Trophoblast cell (in vitro differentiated cells and primary cell): ENCODE measurements at regions not wholly inside any gene's neighbourhood (a gene's known extent, or its start where the extent isn't known, plus 50 kb on each side); places are given as distances from the start of the nearest gene placed in this dataset.

Experiments used
- DNase-seq, 2 donors: peaks; one replicate each; pipeline ENCODE4 v3.0.0-alpha.2; 2016
- H2AFZ ChIP-seq: 2 replicates; pipeline ENCODE4 v1.6.1; 2013; ENCODE audit warnings: low read length, moderate library complexity, mild to moderate bottlenecking; ENCODE audit not compliant: insufficient read depth, poor library complexity
- H2AK5ac ChIP-seq: 2 replicates; pipeline ENCODE4 v1.6.1; 2013; ENCODE audit warnings: mild to moderate bottlenecking, low read length
- H2BK120ac ChIP-seq: 2 replicates; pipeline ENCODE4 v1.6.1; 2013; ENCODE audit warnings: low read length, mild to moderate bottlenecking, moderate library complexity; ENCODE audit not compliant: insufficient read depth, poor library complexity
- H2BK12ac ChIP-seq: 2 replicates; pipeline ENCODE4 v1.6.1; 2013; ENCODE audit warnings: mild to moderate bottlenecking, low read length, moderate library complexity
- H2BK5ac ChIP-seq: 2 replicates; pipeline ENCODE4 v1.6.1; 2013; ENCODE audit warnings: low read length, low read depth, moderate library complexity, mild to moderate bottlenecking; ENCODE audit not compliant: poor library complexity
- H3K14ac ChIP-seq: 2 replicates; pipeline ENCODE4 v1.6.1; 2013; ENCODE audit warnings: mild to moderate bottlenecking, low read length
- H3K18ac ChIP-seq: 2 replicates; pipeline ENCODE4 v1.6.1; 2013; ENCODE audit warnings: mild to moderate bottlenecking, low read length
- H3K23ac ChIP-seq: 2 replicates; pipeline ENCODE4 v1.6.1; 2013; ENCODE audit warnings: low read length
- H3K27ac ChIP-seq: 2 replicates; pipeline ENCODE4 v1.5.1; 2013; ENCODE audit warnings: low read depth, mild to moderate bottlenecking, inconsistent platforms, low read length, moderate library complexity
- H3K27me3 ChIP-seq: 2 replicates; pipeline ENCODE4 v1.6.1; 2013; ENCODE audit warnings: inconsistent platforms, mild to moderate bottlenecking, low read length, moderate library complexity; ENCODE audit not compliant: insufficient read depth
- H3K36me3 ChIP-seq, 2 experiments: 1 replicate in 1 of 2; 2 replicates in 1 of 2; pipeline ENCODE4 v1.6.1; 2013; ENCODE audit warnings: low read length in 2 of 2, mild to moderate bottlenecking in 2 of 2, moderate library complexity in 1 of 2; ENCODE audit not compliant: insufficient read depth in 2 of 2, control insufficient read depth in 1 of 2
- H3K4ac ChIP-seq: 2 replicates; pipeline ENCODE4 v1.6.1; 2013; ENCODE audit warnings: low read depth, mild to moderate bottlenecking, low read length, moderate library complexity
- H3K4me1 ChIP-seq, 2 experiments: 1 replicate in 1 of 2; 2 replicates in 1 of 2; pipeline ENCODE4 v1.6.1; 2013; ENCODE audit warnings: low read length in 2 of 2, mild to moderate bottlenecking in 2 of 2, moderate library complexity in 1 of 2; ENCODE audit not compliant: insufficient read depth in 2 of 2, control insufficient read depth in 1 of 2
- H3K4me2 ChIP-seq: 2 replicates; pipeline ENCODE4 v1.6.1; 2013; ENCODE audit warnings: inconsistent platforms, mild to moderate bottlenecking, low read length, moderate library complexity
- H3K4me3 ChIP-seq: 2 replicates; pipeline ENCODE4 v1.5.1; 2013; ENCODE audit warnings: mild to moderate bottlenecking, low read depth, low read length, inconsistent platforms
- H3K79me1 ChIP-seq: one replicate; pipeline ENCODE4 v1.6.1; 2013; ENCODE audit warnings: low read length
- H3K79me2 ChIP-seq: 2 replicates; pipeline ENCODE4 v1.6.1; 2013; ENCODE audit warnings: low read length, mild to moderate bottlenecking; ENCODE audit not compliant: control insufficient read depth, insufficient read depth, poor library complexity
- H3K9ac ChIP-seq: 2 replicates; pipeline ENCODE4 v1.6.1; 2013; ENCODE audit warnings: mild to moderate bottlenecking, low read length
- H3K9me3 ChIP-seq: 2 replicates; pipeline ENCODE4 v1.6.1; 2013; ENCODE audit warnings: low read depth, mild to moderate bottlenecking, control low read depth, inconsistent platforms, low read length; ENCODE audit not compliant: insufficient read depth
- H4K12ac ChIP-seq: 2 replicates; pipeline ENCODE4 v1.6.1; 2013; ENCODE audit warnings: low read depth, mild to moderate bottlenecking, low read length, moderate library complexity
- H4K8ac ChIP-seq: 2 replicates; pipeline ENCODE4 v1.6.1; 2013; ENCODE audit warnings: low read depth, mild to moderate bottlenecking, low read length, moderate library complexity
- H4K91ac ChIP-seq: one replicate; pipeline ENCODE4 v1.6.1; 2013; ENCODE audit warnings: low read depth, mild to moderate bottlenecking, low read length, moderate library complexity
- WGBS: extraction: QIAGEN DNeasy Blood & Tissue Kit; methylation state at CpG from one replicate; pipeline ENCODE4 v1.1.7; 2013; ENCODE audit warnings: missing lambda C conversion rate; ENCODE audit not compliant: insufficient read length, insufficient coverage; ENCODE audit errors: extremely low coverage; 5-methylcytosine and 5-hydroxymethylcytosine counted together

GRCh38 chr14:54314365-54315104 lies 82.3 kb upstream of the CDKN3 start:
- H3K4me3 ChIP-seq: no peak overlapping the region
- no peaks in the 10 kb centered on the region for H3K79me2 ChIP-seq
- H2BK120ac ChIP-seq: no peak overlapping the region
- no peak overlapping the region for H4K12ac ChIP-seq
- H3K4ac ChIP-seq: no peak overlapping the region
- no peaks in the 10 kb centered on the region for H3K79me1 ChIP-seq
- no peak overlapping the region for H3K4me2 ChIP-seq
- H3K18ac ChIP-seq: no peak overlapping the region
- H3K4me1 ChIP-seq: peaks cover 2 to 8% of the 10 kb centered on the region in 2 experiments
- no peak overlapping the region for H3K14ac ChIP-seq
- no peak overlapping the region for H2BK12ac ChIP-seq
- no CpG with 5 or more reads among the region's 11 CpGs for WGBS
- no peaks in the 10 kb centered on the region for H3K9me3 ChIP-seq
- H2BK5ac ChIP-seq: no peak overlapping the region
- H2AFZ ChIP-seq: no peak overlapping the region
- no peak overlapping the region for H3K23ac ChIP-seq
- no peaks in the 10 kb centered on the region for H3K36me3 ChIP-seq
- no peak overlapping the region for H4K8ac ChIP-seq
- no peak overlapping the region for H3K27ac ChIP-seq
- H2AK5ac ChIP-seq: no peak overlapping the region
- no peak overlapping the region for H3K9ac ChIP-seq
- DNase-seq: no peak
- no peak overlapping the region for H4K91ac ChIP-seq
- no peaks in the 10 kb centered on the region for H3K27me3 ChIP-seq

DNA sequence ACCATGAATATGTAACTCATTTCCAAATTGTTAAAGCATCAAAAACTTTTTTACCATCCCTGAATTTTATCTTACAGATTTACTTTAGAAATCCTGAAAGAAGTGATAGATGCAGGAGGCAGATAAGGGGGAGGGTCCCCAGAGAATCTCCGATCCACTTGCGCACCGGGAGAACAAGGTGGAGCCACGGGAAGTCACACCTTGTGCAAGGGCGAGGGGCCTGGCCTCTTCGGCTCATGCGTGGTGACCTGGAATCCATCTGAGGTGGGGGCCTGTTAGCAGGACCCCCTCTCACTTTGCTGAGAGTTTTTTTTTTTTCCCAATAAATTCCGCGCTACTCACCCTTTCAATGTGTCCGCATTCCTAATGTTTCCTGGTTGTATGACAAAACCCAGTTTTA lies 80.2 kb upstream of the CDKN3 start:
- H3K4me2 ChIP-seq: no peak overlapping the region
- H4K8ac ChIP-seq: no peak overlapping the region
- H3K36me3 ChIP-seq: no peaks in the 10 kb centered on the region
- no CpG with 5 or more reads among the region's 10 CpGs for WGBS
- peaks cover 2 to 3% of the 10 kb centered on the region in 2 experiments for H3K4me1 ChIP-seq
- no peak for DNase-seq
- H3K79me1 ChIP-seq: no peaks in the 10 kb centered on the region
- H3K23ac ChIP-seq: no peak overlapping the region
- H4K91ac ChIP-seq: no peak overlapping the region
- no peak overlapping the region for H4K12ac ChIP-seq
- no peak overlapping the region for H3K4me3 ChIP-seq
- no peak overlapping the region for H3K9ac ChIP-seq
- H2BK5ac ChIP-seq: no peak overlapping the region
- no peak overlapping the region for H3K18ac ChIP-seq
- H2BK120ac ChIP-seq: no peak overlapping the region
- no peaks in the 10 kb centered on the region for H3K9me3 ChIP-seq
- H3K4ac ChIP-seq: no peak overlapping the region
- H3K79me2 ChIP-seq: no peaks in the 10 kb centered on the region
- no peak overlapping the region for H2AFZ ChIP-seq
- no peak overlapping the region for H3K27ac ChIP-seq
- no peak overlapping the region for H2AK5ac ChIP-seq
- H3K14ac ChIP-seq: no peak overlapping the region
- no peak overlapping the region for H2BK12ac ChIP-seq
- no peaks in the 10 kb centered on the region for H3K27me3 ChIP-seq

GRCh38 chr14:54317391-54317790 lies 79.4 kb upstream of the CDKN3 start:
- Histone ChIP-seq H3K79me1 (no peaks in the 10 kb centered on the region), H2BK12ac (no peak overlapping the region), H3K4me3 (no peak overlapping the region), H3K36me3 (no peaks in the 10 kb centered on the region), H2BK120ac (no peak overlapping the region), H3K4me1 (peaks cover under 1 to 5% of the 10 kb centered on the region in 2 experiments), H3K4me2 (no peak overlapping the region), H3K9ac (no peak overlapping the region), H2AFZ (no peak overlapping the region), H4K8ac (no peak overlapping the region), H3K27me3 (no peaks in the 10 kb centered on the region), H3K9me3 (no peaks in the 10 kb centered on the region), H3K4ac (no peak overlapping the region), H2BK5ac (no peak overlapping the region), H4K91ac (no peak overlapping the region), H3K18ac (no peak overlapping the region), H2AK5ac (no peak overlapping the region), H3K27ac (no peak overlapping the region), H3K23ac (no peak overlapping the region), H4K12ac (no peak overlapping the region), H3K14ac (no peak overlapping the region), H3K79me2 (no peaks in the 10 kb centered on the region)
- no peak for DNase-seq
- WGBS: no CpG with 5 or more reads among the region's 4 CpGs

DNA sequence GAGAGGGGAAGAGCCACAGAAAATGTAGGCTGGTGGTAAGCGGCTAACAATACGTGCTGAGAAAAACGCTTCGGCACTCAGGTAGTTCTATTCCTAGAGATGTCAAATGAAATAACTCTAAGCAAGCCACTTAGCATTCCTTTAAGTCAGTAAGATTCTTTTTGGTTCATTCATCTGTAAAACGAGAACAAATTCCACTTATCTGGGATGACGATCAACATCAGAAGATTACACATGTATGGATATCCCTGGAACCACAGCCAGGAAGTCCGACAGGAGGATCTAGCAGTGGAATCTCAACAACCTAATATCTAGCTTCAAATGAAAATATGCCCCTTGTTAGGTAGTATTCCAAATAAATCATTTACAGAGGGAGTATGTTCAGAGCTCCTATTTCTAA lies 74.6 kb upstream of the CDKN3 start:
- Histone ChIP-seq H2BK12ac (no peak overlapping the region), H3K4me1 (peaks cover 0 to 3% of the 10 kb centered on the region in 2 experiments), H3K27me3 (no peaks in the 10 kb centered on the region), H3K36me3 (no peaks in the 10 kb centered on the region), H2AK5ac (no peak overlapping the region), H3K4ac (no peak overlapping the region), H2BK120ac (no peak overlapping the region), H3K23ac (peak overlapping the region; percentile 70), H3K9me3 (no peaks in the 10 kb centered on the region), H4K8ac (no peak overlapping the region), H4K91ac (no peak overlapping the region), H3K79me1 (no peaks in the 10 kb centered on the region), H4K12ac (no peak overlapping the region), H3K18ac (no peak overlapping the region), H3K4me2 (no peak overlapping the region), H3K27ac (no peak overlapping the region), H2BK5ac (no peak overlapping the region), H3K79me2 (no peaks in the 10 kb centered on the region), H2AFZ (no peak overlapping the region), H3K4me3 (no peak overlapping the region), H3K9ac (no peak overlapping the region), H3K14ac (no peak overlapping the region)
- WGBS: no CpG with 5 or more reads among the region's 7 CpGs
- peak in 1 of 2 donors; percentile 79 for DNase-seq
